ENCODE measurements at regions not wholly inside any gene's neighbourhood (a gene's known extent, or its start where the extent isn't known, plus 50 kb on each side); places are given as distances from the start of the nearest gene placed in this dataset.

- Histone ChIP-seq H3K4me3 (replicated peaks; ENCODE audit: insufficient read depth, low read length) (no peak overlapping the region), H3K27ac (replicated peaks) (no peak overlapping the region), H3K27me3 (ENCODE audit: insufficient read depth, poor library complexity, severe bottlenecking) (no peaks in the 10 kb centered on the region)
- no peak for DNase-seq (ENCODE audit: low read depth in 1 of 2, low spot score in 1 of 2)
- TF ChIP-seq CTCF (IDR thresholded peaks at IDR 0.05; ENCODE audit: insufficient read depth, low read length) (no peak), POLR2AphosphoS5 (IDR thresholded peaks at IDR 0.05; ENCODE audit: low read depth) (no peak), GABPA (IDR thresholded peaks at IDR 0.05; ENCODE audit: low read depth) (no peak), REST (IDR thresholded peaks at IDR 0.05; ENCODE audit: insufficient replicate concordance, low read depth) (no peak), SPI1 (IDR thresholded peaks at IDR 0.05; ENCODE audit: borderline replicate concordance, low read depth) (no peak)
These were observed 785.5 kb upstream of the HS6ST1 start for GRCh38 chr2:129103936-129104878.

- Histone ChIP-seq H3K27me3 (ENCODE audit: insufficient read depth, poor library complexity, severe bottlenecking) (no peaks in the 10 kb centered on the region), H3K27ac (replicated peaks) (no peak overlapping the region), H3K4me3 (replicated peaks; ENCODE audit: insufficient read depth, low read length) (no peak overlapping the region)
- no peak for DNase-seq (ENCODE audit: low read depth in 1 of 2, low spot score in 1 of 2)
- TF ChIP-seq REST (IDR thresholded peaks at IDR 0.05; ENCODE audit: insufficient replicate concordance, low read depth) (no peak), SPI1 (IDR thresholded peaks at IDR 0.05; ENCODE audit: borderline replicate concordance, low read depth) (no peak), POLR2AphosphoS5 (IDR thresholded peaks at IDR 0.05; ENCODE audit: low read depth) (no peak), CTCF (IDR thresholded peaks at IDR 0.05; ENCODE audit: insufficient read depth, low read length) (no peak), GABPA (IDR thresholded peaks at IDR 0.05; ENCODE audit: low read depth) (no peak)
These were observed 793.5 kb upstream of the HS6ST1 start for GRCh38 chr2:129112181-129112580.

- Histone ChIP-seq H3K4me3 (replicated peaks; ENCODE audit: insufficient read depth, low read length) (no peak overlapping the region), H3K27me3 (ENCODE audit: insufficient read depth, poor library complexity, severe bottlenecking) (no peaks in the 10 kb centered on the region), H3K27ac (replicated peaks) (no peak overlapping the region)
- no peak for DNase-seq (ENCODE audit: low read depth in 1 of 2, low spot score in 1 of 2)
- TF ChIP-seq SPI1 (IDR thresholded peaks at IDR 0.05; ENCODE audit: borderline replicate concordance, low read depth): no peak
- TF ChIP-seq GABPA (IDR thresholded peaks at IDR 0.05; ENCODE audit: low read depth): no peak
- TF ChIP-seq CTCF (IDR thresholded peaks at IDR 0.05; ENCODE audit: insufficient read depth, low read length): no peak
- no peak for TF ChIP-seq REST (IDR thresholded peaks at IDR 0.05; ENCODE audit: insufficient replicate concordance, low read depth)
- no peak for TF ChIP-seq POLR2AphosphoS5 (IDR thresholded peaks at IDR 0.05; ENCODE audit: low read depth)
These were observed 795.1 kb upstream of the HS6ST1 start for GRCh38 chr2:129113776-129114175.

All from HL-60 (cell line).